GM23338 (cell line): ENCODE measurements at regions not wholly inside any gene's neighbourhood (a gene's known extent, or its start where the extent isn't known, plus 50 kb on each side); places are given as distances from the start of the nearest gene placed in this dataset.

Experiments
- ATAC-seq: fragments of 200-7000 bp; cut with Tn5 transposase; 3 replicates; pipeline ENCODE4 v1.9.1; 2020
- DNase-seq: peaks from one replicate; pipeline ENCODE4 v3.0.0-alpha.2; 2015; ENCODE audit warnings: low spot score
- H2AFZ ChIP-seq: fragments of 200-600 bp; sonication (generic); 2 replicates; pipeline ENCODE4 v1.8.0; 2016; ENCODE audit warnings: antibody characterized with exemption, mild to moderate bottlenecking, moderate library complexity
- H3F3A ChIP-seq: fragments of 200-600 bp; sonication (generic); replicated peaks from 2 replicates; pipeline ENCODE4 v1.8.0; 2017; ENCODE audit warnings: antibody characterized with exemption, mixed run types, low read depth
- H3K27ac ChIP-seq: fragments of 200-600 bp; sonication (generic); 2 replicates; pipeline ENCODE4 v1.6.1; 2016; ENCODE audit warnings: low read depth
- H3K27me3 ChIP-seq: fragments of 200-600 bp; sonication (generic); 2 replicates; pipeline ENCODE4 v1.8.0; 2016; ENCODE audit warnings: mild to moderate bottlenecking, mixed run types, moderate library complexity; ENCODE audit not compliant: insufficient read depth
- H3K36me3 ChIP-seq: fragments of 200-600 bp; sonication (generic); 2 replicates; pipeline ENCODE4 v1.8.0; 2016; ENCODE audit warnings: mild to moderate bottlenecking; ENCODE audit not compliant: insufficient read depth
- H3K4me1 ChIP-seq: fragments of 200-600 bp; sonication (generic); 2 replicates; pipeline ENCODE4 v1.8.0; 2016; ENCODE audit warnings: mild to moderate bottlenecking, moderate library complexity; ENCODE audit not compliant: insufficient read depth
- H3K4me2 ChIP-seq: fragments of 200-600 bp; sonication (generic); 2 replicates; pipeline ENCODE4 v1.7.1; 2017; ENCODE audit warnings: mixed run types
- H3K4me3 ChIP-seq: fragments of 200-600 bp; sonication (generic); 2 replicates; pipeline ENCODE4 v1.6.1; 2016; ENCODE audit warnings: mixed run types
- H3K79me2 ChIP-seq: fragments of 200-600 bp; sonication (generic); replicated peaks from 2 replicates; pipeline ENCODE4 v1.8.0; 2017; ENCODE audit warnings: mild to moderate bottlenecking; ENCODE audit not compliant: insufficient read depth
- H3K9me2 ChIP-seq: fragments of 200-600 bp; sonication (generic); 2 replicates; pipeline ENCODE4 v1.8.0; 2017; ENCODE audit not compliant: insufficient read depth
- H4K20me1 ChIP-seq: fragments of 200-600 bp; sonication (generic); replicated peaks from 2 replicates; pipeline ENCODE4 v1.8.0; 2017; ENCODE audit warnings: mild to moderate bottlenecking; ENCODE audit not compliant: insufficient read depth
- H3K27ac Mint-ChIP-seq: 2 replicates; pipeline ENCODE4 v1.8.0; 2020; ENCODE audit warnings: inconsistent platforms, mild to moderate bottlenecking, moderate library complexity, mixed read lengths
- H3K27me3 Mint-ChIP-seq: 3 replicates; pipeline ENCODE4 v1.8.0; 2022; ENCODE audit warnings: low read depth, mild to moderate bottlenecking, moderate library complexity, mixed read lengths, inconsistent platforms; ENCODE audit not compliant: insufficient read depth, poor library complexity
- H3K36me3 Mint-ChIP-seq: 3 replicates; pipeline ENCODE4 v1.8.0; 2021; ENCODE audit warnings: low read depth, mild to moderate bottlenecking, inconsistent platforms, moderate library complexity, mixed read lengths
- H3K4me1 Mint-ChIP-seq: 3 replicates; pipeline ENCODE4 v1.8.0; 2020; ENCODE audit warnings: mild to moderate bottlenecking, inconsistent platforms, mixed read lengths
- H3K4me3 Mint-ChIP-seq: 3 replicates; pipeline ENCODE4 v1.8.0; 2021; ENCODE audit warnings: moderate library complexity, mild to moderate bottlenecking, inconsistent platforms, mixed read lengths
- H3K9me3 Mint-ChIP-seq: 3 replicates; pipeline ENCODE4 v1.8.0; 2020; ENCODE audit warnings: moderate library complexity, mild to moderate bottlenecking, inconsistent platforms, mixed read lengths
- NANOG ChIP-seq: IDR thresholded peaks from 2 replicates; pipeline ENCODE4 v1.6.1; 2016; ENCODE audit warnings: antibody characterized with exemption, borderline replicate concordance
- STAT1 ChIP-seq: IDR thresholded peaks from one replicate; pipeline ENCODE4 v1.6.1; 2016; ENCODE audit warnings: antibody characterized with exemption; ENCODE audit not compliant: unreplicated experiment
- TF ChIP-seq, protein P1 (sequence below): fragments of 250-450 bp; sonication (Bioruptor Pico); IDR thresholded peaks from 2 replicates; pipeline ENCODE4 v1.5.0; 2020; ENCODE audit warnings: mild to moderate bottlenecking, moderate library complexity
- TF ChIP-seq, protein P2 (sequence below), 2 experiments: fragments of 200-600 bp in 1 of 2; sonication (generic) in 1 of 2; conservative IDR thresholded peaks; 2 replicates each; pipeline versions ENCODE4 v1.5.1 to v1.6.1; 2016 to 2017; ENCODE audit warnings: antibody characterized with exemption in 2 of 2, low read depth in 2 of 2, mild to moderate bottlenecking in 2 of 2, moderate library complexity in 1 of 2
- TF ChIP-seq, protein P3 (sequence below): IDR thresholded peaks from one replicate; pipeline ENCODE4 v1.6.1; 2018; ENCODE audit warnings: antibody characterized with exemption; ENCODE audit not compliant: unreplicated experiment

DNA sequence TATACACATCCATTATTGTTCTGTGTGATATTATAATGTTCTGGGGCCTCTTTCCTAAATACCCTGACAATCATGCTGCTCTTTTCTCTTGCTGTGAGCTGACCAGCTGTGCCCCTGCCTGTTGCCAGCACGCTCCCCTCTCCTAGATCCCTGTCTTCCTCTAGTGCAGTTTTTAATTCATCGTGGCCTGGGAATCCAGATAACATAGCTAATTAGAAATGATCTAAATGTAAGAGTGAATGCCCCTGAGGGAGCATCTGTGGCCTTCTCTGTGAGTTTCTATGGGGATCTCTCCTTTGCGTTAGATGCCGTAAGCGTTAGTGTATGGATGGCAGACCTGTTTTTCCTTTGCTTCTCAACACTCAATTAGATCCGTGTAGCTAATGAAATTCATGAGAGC, 434.3 kb downstream of the SPRY1 start (continued):
- TF ChIP-seq, protein P1, sequence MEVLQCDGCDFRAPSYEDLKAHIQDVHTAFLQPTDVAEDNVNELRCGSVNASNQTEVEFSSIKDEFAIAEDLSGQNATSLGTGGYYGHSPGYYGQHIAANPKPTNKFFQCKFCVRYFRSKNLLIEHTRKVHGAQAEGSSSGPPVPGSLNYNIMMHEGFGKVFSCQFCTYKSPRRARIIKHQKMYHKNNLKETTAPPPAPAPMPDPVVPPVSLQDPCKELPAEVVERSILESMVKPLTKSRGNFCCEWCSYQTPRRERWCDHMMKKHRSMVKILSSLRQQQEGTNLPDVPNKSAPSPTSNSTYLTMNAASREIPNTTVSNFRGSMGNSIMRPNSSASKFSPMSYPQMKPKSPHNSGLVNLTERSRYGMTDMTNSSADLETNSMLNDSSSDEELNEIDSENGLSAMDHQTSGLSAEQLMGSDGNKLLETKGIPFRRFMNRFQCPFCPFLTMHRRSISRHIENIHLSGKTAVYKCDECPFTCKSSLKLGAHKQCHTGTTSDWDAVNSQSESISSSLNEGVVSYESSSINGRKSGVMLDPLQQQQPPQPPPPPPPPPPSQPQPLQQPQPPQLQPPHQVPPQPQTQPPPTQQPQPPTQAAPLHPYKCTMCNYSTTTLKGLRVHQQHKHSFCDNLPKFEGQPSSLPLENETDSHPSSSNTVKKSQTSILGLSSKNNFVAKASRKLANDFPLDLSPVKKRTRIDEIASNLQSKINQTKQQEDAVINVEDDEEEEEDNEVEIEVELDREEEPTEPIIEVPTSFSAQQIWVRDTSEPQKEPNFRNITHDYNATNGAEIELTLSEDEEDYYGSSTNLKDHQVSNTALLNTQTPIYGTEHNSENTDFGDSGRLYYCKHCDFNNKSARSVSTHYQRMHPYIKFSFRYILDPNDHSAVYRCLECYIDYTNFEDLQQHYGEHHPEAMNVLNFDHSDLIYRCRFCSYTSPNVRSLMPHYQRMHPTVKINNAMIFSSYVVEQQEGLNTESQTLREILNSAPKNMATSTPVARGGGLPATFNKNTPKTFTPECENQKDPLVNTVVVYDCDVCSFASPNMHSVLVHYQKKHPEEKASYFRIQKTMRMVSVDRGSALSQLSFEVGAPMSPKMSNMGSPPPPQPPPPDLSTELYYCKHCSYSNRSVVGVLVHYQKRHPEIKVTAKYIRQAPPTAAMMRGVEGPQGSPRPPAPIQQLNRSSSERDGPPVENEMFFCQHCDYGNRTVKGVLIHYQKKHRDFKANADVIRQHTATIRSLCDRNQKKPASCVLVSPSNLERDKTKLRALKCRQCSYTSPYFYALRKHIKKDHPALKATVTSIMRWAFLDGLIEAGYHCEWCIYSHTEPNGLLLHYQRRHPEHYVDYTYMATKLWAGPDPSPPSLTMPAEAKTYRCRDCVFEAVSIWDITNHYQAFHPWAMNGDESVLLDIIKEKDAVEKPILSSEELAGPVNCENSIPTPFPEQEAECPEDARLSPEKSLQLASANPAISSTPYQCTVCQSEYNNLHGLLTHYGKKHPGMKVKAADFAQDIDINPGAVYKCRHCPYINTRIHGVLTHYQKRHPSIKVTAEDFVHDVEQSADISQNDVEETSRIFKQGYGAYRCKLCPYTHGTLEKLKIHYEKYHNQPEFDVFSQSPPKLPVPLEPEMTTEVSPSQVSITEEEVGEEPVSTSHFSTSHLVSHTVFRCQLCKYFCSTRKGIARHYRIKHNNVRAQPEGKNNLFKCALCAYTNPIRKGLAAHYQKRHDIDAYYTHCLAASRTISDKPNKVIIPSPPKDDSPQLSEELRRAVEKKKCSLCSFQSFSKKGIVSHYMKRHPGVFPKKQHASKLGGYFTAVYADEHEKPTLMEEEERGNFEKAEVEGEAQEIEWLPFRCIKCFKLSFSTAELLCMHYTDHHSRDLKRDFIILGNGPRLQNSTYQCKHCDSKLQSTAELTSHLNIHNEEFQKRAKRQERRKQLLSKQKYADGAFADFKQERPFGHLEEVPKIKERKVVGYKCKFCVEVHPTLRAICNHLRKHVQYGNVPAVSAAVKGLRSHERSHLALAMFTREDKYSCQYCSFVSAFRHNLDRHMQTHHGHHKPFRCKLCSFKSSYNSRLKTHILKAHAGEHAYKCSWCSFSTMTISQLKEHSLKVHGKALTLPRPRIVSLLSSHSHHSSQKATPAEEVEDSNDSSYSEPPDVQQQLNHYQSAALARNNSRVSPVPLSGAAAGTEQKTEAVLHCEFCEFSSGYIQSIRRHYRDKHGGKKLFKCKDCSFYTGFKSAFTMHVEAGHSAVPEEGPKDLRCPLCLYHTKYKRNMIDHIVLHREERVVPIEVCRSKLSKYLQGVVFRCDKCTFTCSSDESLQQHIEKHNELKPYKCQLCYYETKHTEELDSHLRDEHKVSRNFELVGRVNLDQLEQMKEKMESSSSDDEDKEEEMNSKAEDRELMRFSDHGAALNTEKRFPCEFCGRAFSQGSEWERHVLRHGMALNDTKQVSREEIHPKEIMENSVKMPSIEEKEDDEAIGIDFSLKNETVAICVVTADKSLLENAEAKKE (CRISPR knock-in tag), result no peak

GRCh38 chr4:123832173-123833026, 435.8 kb downstream of the SPRY1 start:
- no peak overlapping the region for H3K27ac ChIP-seq
- peaks cover 2% of the 10 kb centered on the region for H3K27me3 Mint-ChIP-seq
- no peaks in the 10 kb centered on the region for H3F3A ChIP-seq
- no peaks in the 10 kb centered on the region for H3K36me3 Mint-ChIP-seq
- DNase-seq (no peak), ATAC-seq (no peak)
- peaks cover 9% of the 10 kb centered on the region for H3K4me1 Mint-ChIP-seq
- no peaks in the 10 kb centered on the region for H3K9me3 Mint-ChIP-seq
- no peaks in the 10 kb centered on the region for H3K27me3 ChIP-seq
- no peak overlapping the region for H3K4me2 ChIP-seq
- H3K9me2 ChIP-seq, result no peaks in the 10 kb centered on the region
- H3K27ac Mint-ChIP-seq, result no peak overlapping the region
- H3K4me1 ChIP-seq, result no peaks in the 10 kb centered on the region
- H4K20me1 ChIP-seq, result no peaks in the 10 kb centered on the region
- H3K4me3 Mint-ChIP-seq, result no peak overlapping the region
- H3K79me2 ChIP-seq, result no peaks in the 10 kb centered on the region
- no peak overlapping the region for H3K4me3 ChIP-seq
- no peak overlapping the region for H2AFZ ChIP-seq
- no peaks in the 10 kb centered on the region for H3K36me3 ChIP-seq
- TF ChIP-seq STAT1 (no peak), NANOG (no peak)
- TF ChIP-seq, protein P2, sequence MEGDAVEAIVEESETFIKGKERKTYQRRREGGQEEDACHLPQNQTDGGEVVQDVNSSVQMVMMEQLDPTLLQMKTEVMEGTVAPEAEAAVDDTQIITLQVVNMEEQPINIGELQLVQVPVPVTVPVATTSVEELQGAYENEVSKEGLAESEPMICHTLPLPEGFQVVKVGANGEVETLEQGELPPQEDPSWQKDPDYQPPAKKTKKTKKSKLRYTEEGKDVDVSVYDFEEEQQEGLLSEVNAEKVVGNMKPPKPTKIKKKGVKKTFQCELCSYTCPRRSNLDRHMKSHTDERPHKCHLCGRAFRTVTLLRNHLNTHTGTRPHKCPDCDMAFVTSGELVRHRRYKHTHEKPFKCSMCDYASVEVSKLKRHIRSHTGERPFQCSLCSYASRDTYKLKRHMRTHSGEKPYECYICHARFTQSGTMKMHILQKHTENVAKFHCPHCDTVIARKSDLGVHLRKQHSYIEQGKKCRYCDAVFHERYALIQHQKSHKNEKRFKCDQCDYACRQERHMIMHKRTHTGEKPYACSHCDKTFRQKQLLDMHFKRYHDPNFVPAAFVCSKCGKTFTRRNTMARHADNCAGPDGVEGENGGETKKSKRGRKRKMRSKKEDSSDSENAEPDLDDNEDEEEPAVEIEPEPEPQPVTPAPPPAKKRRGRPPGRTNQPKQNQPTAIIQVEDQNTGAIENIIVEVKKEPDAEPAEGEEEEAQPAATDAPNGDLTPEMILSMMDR (conservative IDR thresholded peaks at IDR 0.05; ENCODE audit: low read depth in 2 of 2), result no peak
- TF ChIP-seq, protein P3, sequence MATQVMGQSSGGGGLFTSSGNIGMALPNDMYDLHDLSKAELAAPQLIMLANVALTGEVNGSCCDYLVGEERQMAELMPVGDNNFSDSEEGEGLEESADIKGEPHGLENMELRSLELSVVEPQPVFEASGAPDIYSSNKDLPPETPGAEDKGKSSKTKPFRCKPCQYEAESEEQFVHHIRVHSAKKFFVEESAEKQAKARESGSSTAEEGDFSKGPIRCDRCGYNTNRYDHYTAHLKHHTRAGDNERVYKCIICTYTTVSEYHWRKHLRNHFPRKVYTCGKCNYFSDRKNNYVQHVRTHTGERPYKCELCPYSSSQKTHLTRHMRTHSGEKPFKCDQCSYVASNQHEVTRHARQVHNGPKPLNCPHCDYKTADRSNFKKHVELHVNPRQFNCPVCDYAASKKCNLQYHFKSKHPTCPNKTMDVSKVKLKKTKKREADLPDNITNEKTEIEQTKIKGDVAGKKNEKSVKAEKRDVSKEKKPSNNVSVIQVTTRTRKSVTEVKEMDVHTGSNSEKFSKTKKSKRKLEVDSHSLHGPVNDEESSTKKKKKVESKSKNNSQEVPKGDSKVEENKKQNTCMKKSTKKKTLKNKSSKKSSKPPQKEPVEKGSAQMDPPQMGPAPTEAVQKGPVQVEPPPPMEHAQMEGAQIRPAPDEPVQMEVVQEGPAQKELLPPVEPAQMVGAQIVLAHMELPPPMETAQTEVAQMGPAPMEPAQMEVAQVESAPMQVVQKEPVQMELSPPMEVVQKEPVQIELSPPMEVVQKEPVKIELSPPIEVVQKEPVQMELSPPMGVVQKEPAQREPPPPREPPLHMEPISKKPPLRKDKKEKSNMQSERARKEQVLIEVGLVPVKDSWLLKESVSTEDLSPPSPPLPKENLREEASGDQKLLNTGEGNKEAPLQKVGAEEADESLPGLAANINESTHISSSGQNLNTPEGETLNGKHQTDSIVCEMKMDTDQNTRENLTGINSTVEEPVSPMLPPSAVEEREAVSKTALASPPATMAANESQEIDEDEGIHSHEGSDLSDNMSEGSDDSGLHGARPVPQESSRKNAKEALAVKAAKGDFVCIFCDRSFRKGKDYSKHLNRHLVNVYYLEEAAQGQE, result no peak
